Glomerular visceral epithelial cell (primary cell): ENCODE measurements at regions not wholly inside any gene's neighbourhood (a gene's known extent, or its start where the extent isn't known, plus 50 kb on each side); places are given as distances from the start of the nearest gene placed in this dataset.
"Not testable (repeated sequence)": the region's sequence is repeated elsewhere in the genome, so short reads cannot be mapped to it uniquely, and the experiment has no call there.

Experiments
- DNase-seq: peaks from one replicate; pipeline ENCODE4 v3.0.0-alpha.2; 2016; ENCODE audit errors: extremely low spot score

DNA sequence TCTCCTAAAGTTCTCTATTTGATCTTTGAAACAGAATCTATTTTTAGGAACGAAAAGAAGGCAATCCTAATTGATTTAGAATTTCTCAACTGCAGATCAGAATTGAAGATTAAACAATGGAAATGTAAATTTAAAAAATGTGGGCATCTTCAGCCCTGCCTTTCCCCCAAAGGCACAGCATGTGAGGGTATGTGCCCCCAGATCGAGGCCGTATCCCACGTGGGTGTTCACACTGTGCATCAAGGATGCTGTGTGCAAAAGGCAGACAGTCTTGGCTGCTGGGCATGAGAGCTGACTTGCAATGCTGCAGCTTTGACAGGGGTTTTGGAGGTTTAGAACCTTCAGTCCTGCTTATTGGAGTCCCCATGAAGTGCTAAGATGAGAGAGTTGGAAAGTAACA, 346.3 kb downstream of the VRK1 start:
- DNase-seq: no peak

- not testable (repeated sequence) for DNase-seq
Measured at GRCh38 chr14:97148021-97148420, 350.8 kb downstream of the VRK1 start.

GRCh38 chr14:97149775-97150174, 352.6 kb downstream of the VRK1 start:
- DNase-seq: no peak

GRCh38 chr14:97153527-97153926, 356.3 kb downstream of the VRK1 start:
- no peak for DNase-seq

DNA sequence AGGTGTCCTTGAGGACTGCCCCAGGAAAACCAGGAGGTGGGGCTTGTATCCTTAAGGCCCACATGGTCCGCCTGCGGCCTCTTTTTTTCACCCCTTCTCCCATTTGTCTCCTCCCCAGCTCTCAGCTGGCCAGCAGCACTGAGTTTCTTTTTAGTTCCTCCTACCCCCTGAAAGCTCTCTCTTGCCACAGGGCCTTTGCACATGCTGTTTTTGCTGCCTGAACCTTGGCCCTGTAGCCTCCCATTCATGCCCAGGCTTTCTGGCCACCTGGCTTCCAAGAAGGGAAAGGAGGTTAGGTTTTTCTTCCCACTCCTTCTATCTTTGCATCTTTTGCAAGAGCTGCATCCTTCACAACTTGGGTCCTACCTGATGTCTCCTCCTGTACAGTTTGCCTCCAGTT, 358.1 kb downstream of the VRK1 start:
- DNase-seq: no peak

DNA sequence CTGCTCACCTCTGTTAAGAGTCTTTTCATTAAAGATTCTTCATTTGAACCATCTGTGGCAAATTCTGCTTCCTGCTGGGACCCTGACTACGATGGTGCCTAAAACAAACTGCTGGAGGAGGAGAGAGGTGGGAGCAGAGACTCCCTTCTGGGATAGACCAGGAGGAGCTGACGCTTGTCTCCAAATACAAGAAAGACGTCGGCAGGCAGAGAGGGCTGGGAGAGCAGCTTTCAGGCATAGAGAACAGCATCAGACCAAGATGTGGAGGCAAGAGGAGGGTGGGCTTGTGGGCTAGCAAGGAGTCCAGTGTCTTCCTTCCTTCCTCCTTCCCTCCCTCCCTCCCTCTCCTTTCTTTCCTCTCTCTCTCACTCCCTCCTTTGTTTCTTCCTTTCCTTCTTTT, 358.6 kb downstream of the VRK1 start:
- DNase-seq: no peak

- no peak for DNase-seq
Measured at GRCh38 chr14:97156705-97157104, 359.5 kb downstream of the VRK1 start.

DNA sequence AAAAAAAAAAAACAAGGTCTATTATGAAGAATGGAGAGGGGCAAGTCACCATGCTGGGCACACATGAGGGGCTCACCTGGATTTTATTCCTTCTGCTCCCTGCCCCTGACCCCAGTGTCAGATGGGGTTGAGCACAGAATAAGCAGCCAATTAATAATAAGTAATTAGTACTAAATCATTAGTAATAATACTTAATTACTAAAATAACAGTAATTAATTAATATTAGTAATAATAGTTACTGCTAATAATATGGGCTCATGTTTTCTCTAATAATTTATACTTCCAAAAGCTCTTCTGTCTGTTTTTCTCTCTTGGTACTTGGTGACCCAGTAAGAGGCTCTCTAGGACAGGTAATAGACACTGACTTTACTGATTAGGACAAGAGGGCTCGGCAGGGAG, 360.9 kb downstream of the VRK1 start:
- no peak for DNase-seq

DNA sequence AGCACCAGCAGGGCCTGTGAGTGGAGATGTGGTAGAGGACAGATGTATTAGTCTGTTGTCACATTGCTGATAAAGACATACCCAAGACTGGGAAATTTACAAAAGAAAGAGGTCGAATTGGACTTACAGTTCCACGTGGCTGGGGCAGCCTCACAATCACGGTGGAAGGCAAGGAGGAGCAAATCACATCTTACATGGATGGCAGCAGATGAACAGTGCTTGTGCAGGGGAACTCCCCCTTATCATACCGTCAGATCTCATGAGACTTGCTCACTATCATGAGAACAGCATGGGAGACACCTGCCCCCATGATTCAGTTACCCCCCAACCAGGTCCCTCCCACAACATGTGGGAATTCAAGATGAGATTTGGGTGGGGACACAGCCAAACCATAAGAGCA, 361.9 kb downstream of the VRK1 start:
- no peak for DNase-seq

DNA sequence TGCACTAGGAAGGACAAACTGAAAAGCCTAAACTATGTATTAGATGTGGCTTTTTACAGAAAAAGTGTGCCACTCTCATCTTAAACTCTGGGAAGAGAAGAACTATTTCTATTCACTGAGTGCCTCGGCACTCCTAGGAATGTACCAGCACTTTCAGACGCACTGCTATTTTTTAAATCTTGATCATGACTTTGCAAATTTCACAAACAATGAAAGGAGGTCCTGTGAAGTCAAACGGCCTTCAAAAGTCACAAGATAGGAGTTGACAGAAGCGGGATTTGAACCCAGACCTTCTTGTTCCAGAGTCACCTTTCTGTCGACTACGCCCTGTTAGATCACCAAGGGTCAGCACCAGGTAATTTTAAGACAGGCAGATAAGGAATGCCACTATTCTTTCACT, 365.4 kb downstream of the VRK1 start:
- DNase-seq: no peak

- DNase-seq: no peak
Measured at GRCh38 chr14:97164021-97164420, 366.8 kb downstream of the VRK1 start.

- DNase-seq: no peak
Measured at GRCh38 chr14:97166497-97166896, 369.3 kb downstream of the VRK1 start.

GRCh38 chr14:97167577-97167976, 370.4 kb downstream of the VRK1 start:
- DNase-seq: not testable (repeated sequence)

DNA sequence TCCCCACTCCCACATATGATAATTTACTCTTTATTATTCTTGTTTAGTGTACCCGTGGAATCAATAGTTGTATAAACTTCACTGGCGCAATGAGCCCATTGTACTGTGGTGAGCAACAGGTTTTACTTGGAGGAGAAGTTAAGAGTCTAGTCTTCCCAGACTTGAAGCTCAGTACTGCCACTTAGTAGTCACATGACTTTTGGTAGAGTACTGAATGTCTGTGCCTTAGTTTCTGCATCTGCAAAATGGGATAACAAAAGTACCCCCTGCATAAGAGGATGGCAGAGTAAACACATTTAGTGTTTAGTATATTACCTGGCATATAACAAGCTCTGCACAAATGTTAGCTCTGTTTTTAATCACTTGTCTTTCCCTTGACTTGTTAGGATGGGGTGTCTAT, 375.5 kb downstream of the VRK1 start:
- no peak for DNase-seq

- DNase-seq: no peak
Measured at GRCh38 chr14:97177016-97177415, 379.8 kb downstream of the VRK1 start.

- DNase-seq: no peak
Measured at GRCh38 chr14:97177635-97178034, 380.5 kb downstream of the VRK1 start.

GRCh38 chr14:97178781-97179180, 381.6 kb downstream of the VRK1 start:
- DNase-seq: no peak

DNA sequence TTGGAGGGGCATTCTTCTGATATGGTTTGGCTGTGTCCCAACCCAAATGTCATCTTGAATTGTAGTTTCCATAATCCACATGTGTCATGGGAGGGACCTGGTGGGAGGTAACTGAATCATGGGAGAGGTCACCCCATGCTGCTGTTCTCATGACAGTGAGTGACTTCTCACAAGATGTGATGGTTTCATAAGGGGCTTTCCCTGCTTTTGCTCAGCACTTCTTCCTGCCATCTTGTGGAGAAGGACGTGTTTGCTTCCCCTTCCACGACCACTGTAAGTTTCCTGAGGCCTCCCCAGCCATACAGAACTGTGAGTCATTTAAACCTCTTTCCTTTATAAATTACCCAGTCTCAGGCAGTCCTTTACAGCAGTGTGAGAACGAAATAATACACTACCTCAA, 382.4 kb downstream of the VRK1 start:
- DNase-seq: no peak

DNA sequence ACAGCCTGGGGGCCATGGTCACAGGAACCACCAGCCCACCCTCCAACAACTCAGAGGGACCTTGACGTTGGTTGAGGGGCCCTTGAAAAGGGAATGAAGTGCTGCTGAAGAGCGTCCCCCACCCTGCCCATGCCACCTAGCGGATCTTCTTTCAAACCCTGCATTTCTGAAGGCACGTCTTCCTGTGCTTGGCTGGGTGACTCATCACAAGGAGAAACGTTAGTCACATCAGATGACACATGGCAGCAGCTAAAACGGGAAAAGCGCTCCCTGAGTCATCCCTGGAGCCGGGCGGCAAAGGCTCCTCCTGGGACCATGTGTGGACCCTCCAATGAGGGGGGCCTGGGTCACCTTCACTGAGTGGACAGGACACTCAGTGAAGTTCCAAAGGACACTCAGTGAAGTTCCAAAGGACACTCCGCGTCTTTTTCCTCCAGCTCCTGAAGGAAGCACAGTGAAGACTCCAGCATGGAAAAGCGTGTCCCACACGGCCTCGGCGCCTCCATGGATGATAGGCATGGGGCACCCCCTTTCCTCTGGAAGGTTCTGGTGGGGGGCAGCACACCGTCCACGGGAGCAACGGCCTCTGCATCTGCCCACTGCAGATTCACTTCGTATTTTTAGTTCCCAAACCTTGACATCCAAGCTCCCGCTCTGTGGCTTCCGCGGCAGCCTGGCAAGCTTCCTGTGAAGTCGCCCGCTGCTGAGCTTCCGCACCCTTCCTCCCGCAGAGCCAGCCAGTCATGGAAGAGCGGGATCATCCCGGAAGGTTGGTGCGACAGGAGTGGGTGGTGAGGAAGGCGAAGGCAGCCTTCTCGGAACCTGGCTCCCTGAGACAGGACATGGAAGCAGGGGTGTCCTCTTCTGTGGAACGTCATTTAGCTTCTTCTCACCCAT, 383.4 kb downstream of the VRK1 start:
- DNase-seq: no peak

- no peak for DNase-seq
Measured at GRCh38 chr14:97185186-97185585, 388.0 kb downstream of the VRK1 start.

DNA sequence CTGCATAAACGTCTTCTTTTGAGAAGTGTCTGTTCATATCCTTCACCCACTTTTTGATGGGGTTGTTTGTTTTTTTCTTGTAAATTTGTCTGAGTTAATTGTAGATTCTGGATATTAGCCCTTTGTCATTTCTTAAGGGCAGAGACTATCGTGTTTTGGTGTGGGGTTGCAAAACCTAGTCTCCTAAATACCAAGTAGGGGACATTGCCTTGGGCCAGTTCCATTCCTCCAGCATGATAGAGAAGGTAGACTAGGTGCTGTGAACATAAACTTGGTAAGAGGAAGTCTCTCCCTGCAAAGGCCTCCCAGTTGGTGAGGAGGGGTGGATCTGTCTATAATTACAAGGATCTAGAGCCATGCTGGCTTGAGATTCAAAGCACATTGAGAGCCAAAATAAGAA, 390.7 kb downstream of the VRK1 start:
- no peak for DNase-seq

DNA sequence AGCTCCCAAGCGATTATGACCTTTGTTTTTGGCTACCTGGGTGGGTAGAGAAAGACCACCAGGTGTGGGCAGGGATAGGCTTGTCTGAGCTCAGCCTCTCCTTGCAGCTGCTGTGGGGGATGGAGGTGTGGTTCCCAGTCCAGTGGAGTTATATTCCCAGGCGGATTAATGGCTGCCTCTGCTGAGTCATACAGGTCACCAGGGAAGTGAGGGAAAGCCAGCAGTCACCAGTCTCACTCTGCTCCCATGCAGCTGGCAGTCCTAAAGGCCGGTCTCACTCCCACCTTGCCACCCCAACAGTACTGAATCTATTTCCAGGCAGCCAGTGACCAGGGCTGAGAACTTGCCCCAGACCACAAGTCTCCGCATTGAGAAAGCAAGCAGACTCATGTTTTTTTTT, 399.2 kb downstream of the VRK1 start:
- no peak for DNase-seq

- DNase-seq: no peak
Measured at GRCh38 chr14:97198813-97199212, 401.6 kb downstream of the VRK1 start.

DNA sequence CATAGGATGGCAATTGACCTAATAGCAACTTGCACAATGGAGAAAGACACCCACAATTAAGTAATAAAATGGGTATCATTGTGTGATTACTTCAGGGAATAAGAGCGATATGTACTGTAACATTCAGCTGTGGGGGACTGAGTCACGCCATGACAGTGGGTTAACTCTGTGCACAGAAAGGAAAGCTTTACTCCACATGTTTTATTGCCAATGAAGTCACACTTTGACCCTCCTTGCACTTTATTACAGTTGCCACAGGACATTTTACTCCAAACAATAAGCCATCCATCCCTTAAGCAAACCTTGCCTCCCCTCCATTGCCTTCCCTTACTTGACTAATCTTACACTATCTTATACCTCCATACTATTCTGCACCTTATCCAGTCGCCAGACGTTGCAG, 403.1 kb downstream of the VRK1 start:
- DNase-seq: no peak
